Hematopoietic multipotent progenitor cell treated with erythropoietin and hydrocortisone succinate and interleukin-3 and kit ligand, for 15 days (in vitro differentiated cells): ENCODE measurements at regions not wholly inside any gene's neighbourhood (a gene's known extent, or its start where the extent isn't known, plus 50 kb on each side); places are given as distances from the start of the nearest gene placed in this dataset.
"Not testable (repeated sequence)": the region's sequence is repeated elsewhere in the genome, so short reads cannot be mapped to it uniquely, and the experiment has no call there.

Experiments used
- DNase-seq: peaks from one replicate; pipeline ENCODE4 v3.0.0-alpha.2; 2015; ENCODE audit warnings: low spot score

DNA sequence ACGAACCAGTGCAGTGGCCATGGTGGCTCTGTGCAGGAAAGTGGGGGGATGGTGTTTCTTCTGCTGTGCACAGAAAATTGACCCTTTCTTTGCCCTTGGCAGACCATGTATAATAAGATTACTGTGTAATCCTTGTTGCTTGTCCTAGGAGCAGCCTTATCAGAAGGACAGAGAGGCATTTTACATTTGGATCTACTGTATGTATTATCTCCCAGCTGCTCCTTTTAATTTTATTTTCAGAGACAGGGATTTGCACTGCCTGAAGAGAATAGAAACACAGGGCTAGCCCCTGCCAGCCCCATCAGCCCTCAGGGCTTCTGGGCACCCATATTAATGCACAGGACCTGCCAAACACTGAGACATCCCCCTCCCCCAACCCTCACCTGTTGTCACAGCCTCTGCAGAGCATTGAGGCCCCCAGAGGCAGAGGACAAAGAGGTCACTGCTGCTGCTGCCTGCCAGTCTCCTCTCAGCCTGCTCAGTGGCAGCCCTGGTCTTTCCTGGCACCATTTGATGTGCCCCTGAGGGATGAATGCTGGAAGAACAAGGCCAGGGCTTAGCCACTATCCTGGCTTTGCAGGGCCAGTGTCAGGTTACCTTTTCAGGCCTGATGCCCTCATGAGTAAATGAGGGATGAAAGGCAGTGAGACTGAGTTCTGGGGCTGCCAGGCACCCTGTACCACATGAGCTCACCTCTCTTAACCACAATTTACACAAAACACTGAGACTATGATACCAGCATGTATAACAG lies 533.4 kb downstream of the NTRK3 start:
- no peak for DNase-seq

DNA sequence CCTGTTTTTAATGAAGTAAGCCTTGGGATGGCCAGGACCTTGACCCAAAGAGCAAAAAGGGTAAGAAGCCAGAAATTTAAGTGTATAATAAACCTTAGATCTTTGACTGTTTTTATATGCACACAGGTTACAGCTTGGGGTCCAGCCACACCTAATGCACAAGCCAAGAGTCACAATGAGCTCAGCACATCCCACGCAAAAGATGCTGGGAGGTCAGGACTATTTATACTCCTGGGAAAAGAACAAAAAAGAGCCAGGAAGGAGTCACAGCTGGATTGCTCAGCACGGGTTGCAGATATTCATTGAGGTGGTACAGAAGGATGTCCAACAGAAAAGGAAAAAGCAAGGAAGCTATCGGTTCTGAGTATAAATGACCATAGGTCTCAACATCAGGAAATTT lies 536.3 kb downstream of the NTRK3 start:
- no peak for DNase-seq

DNA sequence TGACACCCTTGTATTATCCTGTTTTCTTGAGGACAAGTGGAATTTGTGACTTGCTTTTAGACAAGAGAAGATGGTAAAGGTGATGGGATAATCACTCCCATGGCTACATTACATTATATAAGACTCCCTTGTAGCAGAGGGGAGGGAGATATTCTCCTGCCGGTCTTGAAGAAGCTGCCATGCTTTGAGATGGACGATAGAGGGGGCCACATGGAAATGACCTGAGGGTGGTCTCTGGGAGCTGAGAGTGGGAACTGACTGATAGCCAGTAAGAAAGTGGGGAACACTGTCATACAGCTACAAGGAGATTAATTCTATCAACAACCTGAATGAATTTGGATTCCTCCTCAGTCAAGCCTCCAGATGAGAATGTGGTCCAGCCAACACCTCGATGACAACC lies 540.1 kb downstream of the NTRK3 start:
- no peak for DNase-seq

DNA sequence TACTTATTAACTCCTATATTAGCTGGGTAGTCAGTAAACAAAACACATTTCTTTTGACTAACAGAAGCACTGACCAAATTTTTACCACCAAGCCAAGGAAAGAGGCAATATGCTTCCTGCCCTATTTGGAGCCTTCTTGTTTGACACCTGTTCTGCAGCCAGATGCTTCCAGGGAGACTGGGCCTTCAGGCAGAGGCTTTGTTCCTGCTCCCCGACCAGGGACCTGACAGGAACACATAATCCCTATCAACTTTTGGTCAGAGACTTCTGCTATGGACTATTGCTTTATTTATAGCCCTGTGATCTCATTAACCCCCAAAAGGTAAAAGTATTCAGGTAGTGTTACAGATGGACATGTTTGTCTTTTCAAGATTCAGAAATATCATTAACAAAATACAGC lies 541.3 kb downstream of the NTRK3 start:
- DNase-seq = no peak

DNA sequence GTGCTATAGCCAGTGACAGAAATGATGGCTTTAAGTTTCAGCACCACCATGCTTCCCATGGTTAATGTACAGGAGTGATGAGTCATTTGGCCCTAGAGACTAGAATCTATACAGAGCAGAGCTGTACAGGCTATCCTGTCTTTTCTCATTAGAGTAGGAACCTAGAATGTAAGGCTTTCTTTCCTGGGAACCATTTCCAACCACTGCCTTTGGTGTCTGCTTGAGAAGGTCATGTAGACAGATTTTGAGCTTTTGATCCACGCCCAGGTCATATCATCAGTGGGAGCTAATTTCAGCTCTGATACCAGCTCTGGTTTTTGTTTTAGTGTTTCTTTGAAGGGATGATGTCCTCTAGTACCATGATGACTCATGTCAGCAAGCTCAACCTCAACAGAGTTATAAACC lies 543.1 kb downstream of the NTRK3 start:
- no peak for DNase-seq

DNA sequence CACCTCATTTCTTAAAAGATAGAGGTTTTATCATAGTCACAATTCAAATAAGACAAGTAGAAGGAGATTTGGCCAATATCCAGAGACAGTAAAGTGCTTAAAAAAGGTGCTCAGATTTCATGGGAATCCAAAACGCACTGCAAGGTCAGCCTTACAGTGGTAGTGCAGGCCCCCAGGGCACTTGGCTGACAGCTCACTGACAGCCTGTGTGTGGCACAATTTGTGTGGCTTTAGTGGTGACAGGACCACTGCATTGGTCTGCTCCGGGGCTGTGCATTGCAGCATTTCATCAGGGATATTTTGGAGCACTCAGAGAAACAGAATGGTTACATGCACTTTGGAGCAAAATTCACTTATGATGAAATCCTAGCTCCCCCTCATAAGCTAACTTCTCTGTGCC lies 544.3 kb downstream of the NTRK3 start:
- DNase-seq = no peak

DNA sequence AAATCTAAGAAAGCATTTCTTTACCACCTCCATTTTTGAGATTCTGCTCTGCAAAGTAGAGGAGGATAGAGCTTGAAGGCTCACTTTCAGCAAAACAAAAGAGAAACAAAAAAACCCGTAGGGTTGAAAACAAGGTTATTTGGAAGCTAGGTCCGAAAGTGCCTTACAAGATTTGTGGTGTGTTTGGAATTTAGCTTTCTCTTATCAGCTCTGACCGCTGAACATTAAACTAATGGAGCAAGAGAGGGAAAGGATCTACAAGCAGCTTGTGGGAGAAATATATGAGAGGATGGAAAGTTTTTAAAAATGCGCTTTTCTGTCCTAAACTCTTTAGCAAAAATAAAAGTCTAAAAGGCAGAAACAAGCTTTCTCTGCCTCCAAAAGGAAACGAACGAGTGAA lies 545.5 kb downstream of the NTRK3 start:
- no peak for DNase-seq

DNA sequence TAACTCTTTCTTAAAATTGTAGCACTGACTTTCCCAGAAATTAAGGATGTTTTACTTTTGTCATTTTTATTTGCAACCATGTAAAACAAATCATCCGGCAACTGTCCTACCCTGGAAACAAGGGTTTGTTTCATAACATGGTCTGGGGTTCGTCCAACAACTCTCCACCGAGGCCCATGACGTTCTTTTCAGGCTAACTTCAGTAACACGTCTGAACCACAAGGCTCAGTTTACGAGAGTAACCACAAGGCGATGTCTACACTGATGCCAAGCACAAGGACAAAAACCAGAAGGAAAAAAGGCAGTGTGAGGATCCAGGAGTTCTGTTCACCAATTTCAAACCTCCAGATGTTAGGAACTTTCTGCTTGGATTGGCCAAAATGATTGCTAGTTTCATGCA lies 546.1 kb downstream of the NTRK3 start:
- no peak for DNase-seq

DNA sequence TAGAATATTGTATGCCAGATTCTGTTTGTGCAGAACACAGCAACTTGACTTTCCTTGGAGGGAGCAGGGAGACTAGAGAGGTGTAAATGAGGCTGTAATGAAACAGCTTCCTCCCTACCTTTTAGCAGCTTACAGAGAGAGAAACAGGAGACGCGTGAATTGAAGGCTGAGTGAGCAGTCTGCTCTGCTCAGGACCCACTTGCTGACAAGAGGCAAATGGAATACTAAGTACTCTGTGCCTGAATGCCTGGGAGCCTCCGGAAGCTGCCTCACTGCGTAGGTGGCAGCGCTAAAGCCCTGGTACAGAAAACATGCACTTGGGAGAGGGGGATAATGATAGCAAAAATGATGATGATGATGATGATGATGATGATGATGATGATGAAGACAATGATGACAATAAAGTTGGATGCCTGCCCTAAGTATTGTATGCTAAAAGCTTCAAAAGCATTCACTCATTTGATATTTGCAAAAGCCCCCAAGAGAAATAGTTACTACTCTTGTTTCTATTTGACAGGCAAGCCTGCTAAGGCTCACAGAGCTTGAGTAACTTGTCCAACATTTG lies 548.9 kb downstream of the NTRK3 start:
- DNase-seq = no peak

DNA sequence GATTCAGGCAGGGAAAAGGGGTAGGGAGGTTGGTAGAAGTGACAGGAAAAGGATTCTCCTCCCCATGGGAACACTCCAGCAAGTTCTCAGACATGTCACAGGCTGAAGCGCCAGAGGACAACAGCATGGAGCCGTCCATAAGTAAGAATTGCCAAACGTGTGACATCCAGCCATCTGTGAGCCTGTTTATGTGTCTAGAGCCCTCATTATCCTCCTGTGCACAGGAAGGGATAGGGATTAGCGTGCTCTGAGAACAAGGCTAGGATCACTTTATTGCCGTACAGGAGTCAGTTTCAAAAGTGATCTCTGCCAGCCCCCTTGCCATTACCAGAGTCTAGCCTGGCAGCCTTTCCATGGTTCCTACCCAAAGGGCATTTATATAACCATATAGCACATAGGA lies 549.5 kb downstream of the NTRK3 start:
- DNase-seq = no peak

DNA sequence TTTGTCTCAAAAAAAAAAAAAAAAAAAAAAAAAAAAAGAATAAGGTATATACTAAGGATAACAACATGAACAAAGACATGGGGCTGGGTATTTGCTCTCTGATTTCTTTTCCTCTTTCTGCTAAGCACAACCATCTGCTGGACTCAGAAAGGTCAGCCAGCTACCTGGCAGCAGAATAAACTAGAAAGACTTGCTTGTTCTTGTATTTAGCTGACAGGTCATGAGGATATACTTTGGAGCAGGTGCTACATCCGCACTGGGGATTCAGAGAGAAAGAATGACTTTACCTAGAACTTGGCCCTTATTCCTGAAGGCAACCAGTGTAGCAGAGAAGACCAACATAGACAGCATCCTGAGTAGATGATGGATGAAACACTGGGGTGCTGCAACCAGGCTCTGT lies 550.5 kb downstream of the NTRK3 start:
- DNase-seq = no peak

DNA sequence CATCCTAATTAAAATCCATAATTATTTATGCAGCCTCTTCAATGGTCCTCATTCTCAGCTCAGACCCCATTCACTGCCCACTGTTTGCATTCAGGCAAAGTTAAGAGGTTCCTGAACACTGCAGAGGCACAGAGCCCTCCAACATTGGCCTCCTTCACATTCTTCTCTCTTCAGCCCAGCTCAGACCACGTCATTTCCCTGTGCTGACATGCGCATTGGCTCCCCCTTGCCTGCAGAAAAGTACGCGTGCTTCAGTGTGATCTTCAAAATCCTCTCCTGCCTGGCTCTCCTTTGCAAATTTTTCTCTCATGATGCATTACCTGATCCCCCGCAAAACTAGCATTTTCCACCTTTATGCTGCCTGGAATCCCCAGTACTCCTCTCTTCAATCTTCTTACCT lies 552.3 kb downstream of the NTRK3 start:
- DNase-seq = no peak

DNA sequence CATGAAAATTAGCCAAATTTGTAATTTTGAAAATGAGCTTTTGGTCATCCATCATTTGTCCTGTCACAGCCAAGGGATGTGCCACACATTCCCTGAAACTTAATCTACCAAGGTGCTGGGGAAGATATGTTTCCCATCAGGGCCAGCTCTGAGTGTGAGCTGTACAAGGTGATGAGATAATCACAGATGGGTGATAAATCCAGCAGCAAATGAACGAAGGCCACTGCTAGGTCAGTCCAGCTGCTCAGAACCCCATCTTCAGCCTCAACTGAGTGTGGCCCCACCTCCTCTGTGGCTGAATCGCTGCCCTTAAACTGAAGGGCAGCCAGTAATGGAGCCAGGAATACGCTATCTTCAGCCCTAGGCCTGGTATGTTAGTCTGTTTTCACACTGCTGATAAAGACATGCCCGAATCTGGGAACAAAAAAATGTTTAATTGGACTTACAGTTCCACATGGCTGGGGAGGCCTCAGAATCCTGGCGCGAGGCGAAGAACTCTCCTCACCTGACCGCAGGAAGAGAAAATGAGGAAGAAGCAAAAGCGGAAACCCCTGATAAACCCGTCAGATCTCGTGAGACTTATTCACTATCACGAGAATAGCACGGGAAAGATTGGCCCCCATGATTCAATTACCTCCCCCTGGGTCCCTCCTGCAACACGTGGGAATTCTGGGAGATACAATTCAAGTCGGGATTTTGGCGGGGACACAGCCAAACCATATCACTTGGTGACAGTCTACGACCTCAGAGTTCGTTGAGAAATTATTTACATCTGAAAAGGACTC lies 553.0 kb downstream of the NTRK3 start:
- DNase-seq = no peak

DNA sequence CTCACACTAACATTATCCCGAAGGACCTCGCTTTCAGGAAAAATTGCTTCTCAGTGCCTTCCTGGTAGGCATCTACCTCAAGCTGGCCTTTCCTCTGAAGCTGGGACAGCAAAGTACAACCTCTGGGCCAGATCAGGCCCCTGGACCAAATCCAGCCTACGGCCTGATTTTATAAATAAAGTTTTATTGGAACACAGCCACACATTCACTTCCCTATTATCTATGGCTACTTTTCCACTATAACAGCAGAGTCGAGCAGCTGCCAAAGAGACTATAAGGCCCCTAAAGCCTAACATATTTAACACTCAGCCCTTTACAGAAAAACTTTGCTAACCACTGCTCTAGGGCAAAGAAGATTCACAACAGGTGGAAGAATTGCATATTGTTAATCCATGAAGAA lies 554.3 kb downstream of the NTRK3 start:
- DNase-seq = no peak

DNA sequence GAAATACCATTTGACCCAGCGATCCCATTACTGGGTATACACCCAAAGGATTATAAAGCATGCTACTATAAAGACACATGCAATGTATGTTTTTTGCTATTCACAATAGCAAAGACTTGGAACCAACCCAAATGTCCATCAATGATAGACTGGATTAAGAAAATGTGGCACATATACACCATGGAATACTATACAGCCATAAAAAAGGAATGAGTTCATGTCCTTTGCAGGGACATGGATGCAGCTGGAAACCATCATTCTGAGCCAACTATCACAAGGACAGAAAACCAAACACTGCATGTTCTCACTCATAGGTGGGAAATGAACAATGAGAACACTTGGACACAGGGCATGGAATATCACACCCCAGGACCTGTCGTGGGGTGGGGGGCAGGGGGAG lies 558.1 kb downstream of the NTRK3 start:
- not testable (repeated sequence) for DNase-seq

DNA sequence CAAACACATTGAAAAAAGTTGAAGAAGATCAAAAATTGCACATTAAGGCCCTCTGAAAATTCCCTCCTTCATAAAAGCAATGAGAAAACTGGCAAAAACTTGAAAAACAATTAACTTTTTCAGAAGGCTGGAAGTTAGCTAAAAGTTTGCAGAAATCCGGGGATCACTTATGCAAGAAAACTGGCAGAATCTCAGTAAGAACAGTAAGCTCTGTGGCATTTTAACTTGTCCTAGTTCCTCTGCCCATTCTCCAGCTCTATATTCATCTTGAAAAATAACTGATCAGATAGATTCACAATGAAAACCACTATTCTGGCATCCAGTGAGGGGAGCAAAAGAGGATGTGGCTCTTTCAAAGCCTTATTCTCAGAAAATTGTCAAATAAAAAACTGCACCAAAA lies 566.8 kb downstream of the NTRK3 start:
- DNase-seq = no peak

DNA sequence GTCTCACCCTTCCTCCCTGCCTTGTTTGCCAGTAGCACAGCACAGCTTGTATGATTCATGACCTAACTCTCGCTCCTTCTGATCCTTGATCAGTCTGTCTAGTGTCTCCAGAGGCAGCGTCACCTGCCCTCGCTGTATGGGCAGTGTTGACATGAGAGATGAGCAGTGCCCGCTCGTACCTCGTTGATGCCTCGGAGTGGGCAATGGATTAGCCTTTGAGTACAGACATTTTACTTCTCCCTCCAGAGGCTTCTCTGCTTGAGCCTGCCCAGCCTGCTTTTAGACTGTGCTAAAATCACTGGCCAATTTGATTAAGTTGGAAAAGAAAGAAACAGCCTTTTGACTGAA lies 569.0 kb downstream of the NTRK3 start:
- DNase-seq = no peak

DNA sequence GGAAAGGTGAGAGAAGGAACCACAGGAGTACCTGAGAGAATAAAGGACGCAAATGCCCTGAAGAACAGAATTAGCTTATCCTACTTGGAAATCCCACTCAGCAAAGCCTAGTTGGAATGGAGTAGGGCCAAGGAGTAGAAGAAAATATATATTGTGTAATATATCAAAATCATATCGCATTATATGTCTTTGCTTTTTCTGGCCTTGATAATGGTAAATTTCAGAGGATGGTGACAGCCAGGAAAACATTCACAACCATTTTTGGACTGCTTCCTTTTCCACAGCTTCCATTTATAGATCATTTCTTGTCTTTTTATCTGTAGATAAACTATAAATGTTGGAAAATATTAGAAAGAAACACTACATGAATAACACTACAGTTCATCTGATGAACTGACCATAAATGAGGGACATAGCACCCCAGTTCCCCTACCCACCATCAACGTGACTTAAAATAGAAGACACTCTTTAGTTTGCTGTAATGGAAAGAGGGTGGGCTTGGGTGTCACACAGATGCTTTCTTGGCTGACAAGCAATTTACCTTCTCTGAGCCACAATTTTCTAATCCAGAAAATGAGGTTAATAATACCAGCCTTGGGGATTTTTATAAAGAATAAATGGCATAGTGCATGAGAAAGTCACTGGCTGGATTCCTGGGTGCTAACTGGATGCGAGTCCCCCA lies 569.6 kb downstream of the NTRK3 start:
- DNase-seq = no peak

DNA sequence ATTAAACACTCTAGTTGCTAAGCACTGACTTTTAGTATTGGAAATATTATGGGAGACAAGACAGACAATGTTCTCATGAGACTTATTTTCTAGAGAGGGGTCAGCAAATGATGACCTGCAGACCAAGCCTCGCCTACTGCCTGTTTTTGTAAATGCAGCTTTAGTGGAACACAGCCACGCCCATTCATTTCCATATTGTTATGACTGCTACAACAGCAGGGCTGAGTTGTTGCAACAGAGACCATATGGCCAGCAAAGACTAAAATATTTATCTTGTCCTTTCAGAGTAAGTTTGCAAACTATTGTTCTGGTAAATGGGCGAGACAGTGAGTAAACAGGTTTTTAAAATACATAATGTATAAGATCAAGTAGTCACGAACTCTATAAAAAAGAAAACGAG lies 570.2 kb downstream of the NTRK3 start:
- no peak for DNase-seq

DNA sequence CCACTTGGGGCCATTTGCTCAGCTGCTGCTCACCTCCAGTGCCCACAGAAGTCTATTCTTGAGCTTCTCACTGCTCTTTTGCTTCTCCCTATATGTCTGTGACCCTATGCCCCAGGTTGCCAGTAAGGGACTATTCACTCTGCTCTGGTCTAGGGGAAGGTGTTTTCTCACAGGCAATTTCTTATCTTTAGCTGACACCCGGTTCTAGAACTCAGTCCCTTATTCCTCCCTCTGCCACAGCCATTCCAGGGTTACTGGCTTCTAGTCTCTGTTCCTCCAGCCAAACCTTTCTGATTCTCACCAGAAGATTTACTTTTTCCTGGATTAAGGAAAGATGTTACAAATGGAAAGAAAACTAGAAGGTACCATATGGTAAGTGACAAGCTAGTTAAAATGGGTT lies 574.0 kb downstream of the NTRK3 start:
- no peak for DNase-seq

DNA sequence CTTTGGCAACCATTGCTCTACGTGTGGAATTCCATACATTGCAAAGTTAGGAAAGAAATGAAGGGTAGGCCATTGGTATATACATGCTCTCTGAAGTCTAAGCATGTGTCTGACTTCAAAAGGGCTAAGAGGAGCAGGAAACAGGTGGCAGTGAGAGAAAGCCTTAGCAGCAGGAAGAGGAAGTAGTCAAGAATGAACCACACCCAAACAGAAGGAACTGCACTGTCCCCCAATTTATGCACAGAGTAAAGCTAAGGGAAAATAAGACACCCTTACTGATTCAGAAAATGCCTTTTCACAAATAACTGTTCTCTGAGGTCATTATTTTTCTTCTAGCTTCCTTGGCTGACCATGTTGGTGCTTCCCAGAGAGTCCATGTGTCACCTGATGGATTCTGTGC lies 575.4 kb downstream of the NTRK3 start:
- no peak for DNase-seq

DNA sequence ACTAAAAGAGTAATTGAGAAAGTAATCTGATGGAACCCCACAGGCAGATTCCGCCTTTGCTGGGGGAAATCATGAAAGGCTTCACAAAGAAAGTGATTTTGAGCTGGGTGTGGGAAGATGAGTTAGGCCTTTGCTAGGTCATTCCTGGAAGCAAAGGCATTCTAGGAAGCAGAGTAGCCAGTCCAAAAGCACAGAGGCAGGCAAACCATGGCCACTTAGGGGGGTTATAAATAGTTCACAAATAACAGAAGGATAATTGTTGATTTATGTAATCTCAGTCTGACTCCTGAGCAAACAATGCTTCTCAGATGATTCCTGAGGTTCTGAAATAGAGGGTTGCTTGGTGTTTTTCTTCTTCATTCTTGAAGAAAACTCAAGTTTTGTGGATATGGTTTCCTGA lies 576.3 kb downstream of the NTRK3 start:
- no peak for DNase-seq

DNA sequence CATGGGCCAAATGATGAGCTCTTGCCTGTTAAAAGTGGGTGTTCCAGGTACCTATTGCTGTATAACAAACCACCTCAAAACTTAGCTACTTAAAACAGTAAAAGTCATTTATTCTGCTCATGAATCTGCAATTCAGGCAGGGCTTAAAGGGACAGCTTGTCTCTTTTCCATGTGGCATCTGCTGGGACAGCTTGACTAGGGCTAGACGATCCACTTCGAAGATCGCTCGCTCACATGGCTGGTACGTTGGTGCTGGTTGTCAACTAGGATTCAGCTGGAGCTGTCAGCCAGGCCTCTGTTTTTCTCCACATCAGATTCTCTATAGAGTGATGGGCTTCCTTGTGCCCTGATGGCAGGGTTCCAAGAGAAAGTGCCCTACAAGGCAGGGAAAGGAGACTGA lies 581.3 kb downstream of the NTRK3 start:
- DNase-seq = no peak
